Lower lobe of right lung (tissue), 2 donors: ENCODE measurements at regions not wholly inside any gene's neighbourhood (a gene's known extent, or its start where the extent isn't known, plus 50 kb on each side); places are given as distances from the start of the nearest gene placed in this dataset.

Experiments used
- ATAC-seq, 2 donors: fragments of 200-7000 bp; cut with Tn5 transposase; one replicate each; pipeline ENCODE4 v1.9.1; 2020 to 2022; ENCODE audit warnings: mild to moderate bottlenecking in 2 of 2, moderate library complexity in 2 of 2
- DNase-seq: peaks from one replicate; pipeline ENCODE4 v3.0.0-alpha.2; 2020
- H3K27ac ChIP-seq: fragments of 200-600 bp; one replicate; pipeline ENCODE4 v1.8.0; 2022
- H3K27me3 ChIP-seq: fragments of 200-600 bp; one replicate; pipeline ENCODE4 v1.8.0; 2022; ENCODE audit warnings: low read depth
- H3K36me3 ChIP-seq: fragments of 200-600 bp; one replicate; pipeline ENCODE4 v1.8.0; 2022; ENCODE audit warnings: mild to moderate bottlenecking
- H3K4me1 ChIP-seq: fragments of 200-600 bp; one replicate; pipeline ENCODE4 v1.8.0; 2022
- H3K4me3 ChIP-seq: fragments of 200-600 bp; one replicate; pipeline ENCODE4 v1.8.0; 2022; ENCODE audit warnings: mild to moderate bottlenecking
- H3K9me3 ChIP-seq: fragments of 200-600 bp; one replicate; pipeline ENCODE4 v1.8.0; 2022
- CTCF ChIP-seq: fragments of 200-600 bp; IDR thresholded peaks from one replicate; pipeline ENCODE4 v1.8.0; 2022; ENCODE audit warnings: antibody characterized with exemption, mild to moderate bottlenecking
- intact Hi-C: fragments of 100-400 bp; cut with DNase I; formaldehyde crosslinking; loops from one replicate; pipeline ENCODE4 v1.11.0; 2022
- donor health status: DM: no; HTN: yes; CAD: no; lungs with severe emphysema.

- intact Hi-C loops, result no loop called here
- TF ChIP-seq CTCF, result no peak
- Histone ChIP-seq H3K4me3 (no peak overlapping the region), H3K27me3 (no peaks in the 10 kb centered on the region), H3K27ac (no peak overlapping the region), H3K36me3 (no peaks in the 10 kb centered on the region), H3K9me3 (no peaks in the 10 kb centered on the region), H3K4me1 (no peaks in the 10 kb centered on the region)
- ATAC-seq (no peak), DNase-seq (no peak)
These were observed 1288.0 kb upstream of the SORCS1 start for GRCh38 chr10:108452533-108452932.

- Histone ChIP-seq H3K36me3 (no peaks in the 10 kb centered on the region), H3K27me3 (no peaks in the 10 kb centered on the region), H3K4me1 (no peaks in the 10 kb centered on the region), H3K4me3 (no peak overlapping the region), H3K27ac (no peak overlapping the region), H3K9me3 (no peaks in the 10 kb centered on the region)
- no peak for ATAC-seq
- no peak for TF ChIP-seq CTCF
- no peak for DNase-seq
- intact Hi-C loops, result no loop called here
These were observed 1285.8 kb upstream of the SORCS1 start for GRCh38 chr10:108450280-108450679.

DNA sequence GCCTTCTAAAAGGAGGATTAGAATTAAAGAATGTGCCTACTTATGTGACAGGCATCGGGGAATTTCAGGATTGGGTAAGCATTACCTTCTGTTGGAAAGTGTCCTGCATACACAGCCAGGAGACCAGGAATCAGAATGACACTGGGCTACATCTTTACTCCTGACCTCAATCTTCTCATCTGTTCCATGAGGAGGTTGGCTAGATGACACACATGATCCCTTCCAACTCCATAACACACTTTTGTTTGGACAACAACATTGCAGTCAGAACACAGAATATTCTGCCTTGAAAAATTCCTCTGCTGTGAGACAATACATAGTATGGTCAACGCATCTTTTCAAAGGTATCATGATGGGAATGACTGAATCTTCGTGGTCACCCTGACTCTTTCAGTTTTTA lies 1281.2 kb upstream of the SORCS1 start:
- no peak for ATAC-seq
- intact Hi-C loops, result no loop called here
- no peak overlapping the region for H3K4me3 ChIP-seq
- H3K27ac ChIP-seq, result no peak overlapping the region
- TF ChIP-seq CTCF, result no peak
- no peak for DNase-seq
- H3K36me3 ChIP-seq, result no peaks in the 10 kb centered on the region
- H3K4me1 ChIP-seq, result no peaks in the 10 kb centered on the region
- no peaks in the 10 kb centered on the region for H3K27me3 ChIP-seq
- no peaks in the 10 kb centered on the region for H3K9me3 ChIP-seq

DNA sequence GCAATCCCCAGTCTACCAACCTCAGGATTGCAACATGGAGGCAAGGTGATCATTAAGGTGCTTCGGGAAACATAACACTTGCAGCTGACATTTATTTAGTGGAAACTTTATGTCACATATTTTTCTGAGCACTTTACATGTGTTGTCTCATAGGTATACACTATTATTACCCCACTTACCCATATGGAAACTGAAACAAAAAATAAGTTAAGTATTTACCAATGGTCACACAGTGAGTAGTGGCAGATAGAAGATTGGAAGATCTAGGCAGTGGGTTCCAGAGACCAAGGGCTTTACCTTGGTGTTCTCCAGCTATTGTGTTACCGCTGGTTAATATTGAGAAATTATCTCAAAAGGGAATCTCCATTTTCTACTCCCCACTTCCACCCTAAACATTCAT lies 1279.1 kb upstream of the SORCS1 start:
- no peak for ATAC-seq
- TF ChIP-seq CTCF, result no peak

GRCh38 chr10:108439397-108439796 lies 1274.9 kb upstream of the SORCS1 start:
- Histone ChIP-seq H3K36me3 (no peaks in the 10 kb centered on the region), H3K9me3 (no peaks in the 10 kb centered on the region), H3K4me3 (no peak overlapping the region), H3K27me3 (no peaks in the 10 kb centered on the region), H3K27ac (no peak overlapping the region), H3K4me1 (no peaks in the 10 kb centered on the region)
- ATAC-seq, result no peak
- no peak for DNase-seq
- intact Hi-C loops, result no loop called here
- TF ChIP-seq CTCF, result no peak

More for the DNA sequence above, 1279.1 kb upstream of the SORCS1 start:
- intact Hi-C loops, result no loop called here
- DNase-seq, result no peak
- H3K36me3 ChIP-seq, result no peaks in the 10 kb centered on the region
- H3K27me3 ChIP-seq, result no peaks in the 10 kb centered on the region
- H3K27ac ChIP-seq, result no peak overlapping the region
- H3K4me1 ChIP-seq, result no peaks in the 10 kb centered on the region
- H3K9me3 ChIP-seq, result no peaks in the 10 kb centered on the region
- no peak overlapping the region for H3K4me3 ChIP-seq

GRCh38 chr10:108436096-108436495 lies 1271.6 kb upstream of the SORCS1 start:
- intact Hi-C loops, result no loop called here
- Histone ChIP-seq H3K27ac (no peak overlapping the region), H3K4me1 (no peaks in the 10 kb centered on the region), H3K9me3 (no peaks in the 10 kb centered on the region), H3K27me3 (no peaks in the 10 kb centered on the region), H3K36me3 (no peaks in the 10 kb centered on the region), H3K4me3 (no peak overlapping the region)
- no peak for DNase-seq
- TF ChIP-seq CTCF, result no peak
- ATAC-seq, result no peak
